Cardiac fibroblast (primary cell): ENCODE measurements at regions not wholly inside any gene's neighbourhood (a gene's known extent, or its start where the extent isn't known, plus 50 kb on each side); places are given as distances from the start of the nearest gene placed in this dataset.

ENCODE experiments used
- DNase-seq, 2 donors: peaks; one replicate each; pipeline versions ENCODE4 v3.0.0 to v3.0.0-alpha.2; 2010; ENCODE audit warnings: low read depth in 2 of 2
- H3K4me3 ChIP-seq, 2 donors: replicated peaks in 1 of 2; 1 replicate in 1 of 2; 2 replicates in 1 of 2; pipeline ENCODE4 v1.5.1; 2011; ENCODE audit warnings: low read depth in 2 of 2, low read length in 2 of 2, mild to moderate bottlenecking in 2 of 2, moderate library complexity in 1 of 2
- CTCF ChIP-seq: IDR thresholded peaks from one replicate; pipeline ENCODE4 v1.5.1; 2011; ENCODE audit warnings: low read depth, mild to moderate bottlenecking, low read length, inconsistent platforms

- no peak for TF ChIP-seq CTCF
- DNase-seq: peak in 1 of 2 donors; percentile 0
- H3K4me3 ChIP-seq: no peak overlapping the region
These were observed 106.8 kb upstream of the CBLN4 start for GRCh38 chr20:56111961-56112730.

- no peak for DNase-seq
- no peak for TF ChIP-seq CTCF
These were observed 112.0 kb upstream of the CBLN4 start for GRCh38 chr20:56117350-56117749.

GRCh38 chr20:56121850-56122249 lies 116.5 kb upstream of the CBLN4 start:
- no peak for TF ChIP-seq CTCF
- DNase-seq: no peak
- no peak overlapping the region for H3K4me3 ChIP-seq

More at GRCh38 chr20:56117350-56117749, 112.0 kb upstream of the CBLN4 start:
- H3K4me3 ChIP-seq: no peak overlapping the region

- TF ChIP-seq CTCF: no peak
- H3K4me3 ChIP-seq: no peak overlapping the region
These were observed 104.8 kb upstream of the MC3R start for GRCh38 chr20:56143759-56144158.

GRCh38 chr20:56151834-56152233 lies 96.7 kb upstream of the MC3R start:
- H3K4me3 ChIP-seq: no peak overlapping the region
- no peak for DNase-seq
- no peak for TF ChIP-seq CTCF

More at GRCh38 chr20:56143759-56144158, 104.8 kb upstream of the MC3R start:
- DNase-seq: no peak

- H3K4me3 ChIP-seq: no peak overlapping the region
- TF ChIP-seq CTCF: no peak
- DNase-seq: no peak
These were observed 94.6 kb upstream of the MC3R start for GRCh38 chr20:56153926-56154325.

- TF ChIP-seq CTCF: no peak
- DNase-seq: no peak
- H3K4me3 ChIP-seq: no peak overlapping the region
These were observed 92.9 kb upstream of the MC3R start for GRCh38 chr20:56155625-56156024.
